Adipocyte (in vitro differentiated cells): ENCODE measurements at regions not wholly inside any gene's neighbourhood (a gene's known extent, or its start where the extent isn't known, plus 50 kb on each side); places are given as distances from the start of the nearest gene placed in this dataset.

Source experiments
- DNase-seq: peaks from one replicate; pipeline ENCODE4 v3.0.0-alpha.2; 2015; ENCODE audit warnings: low read depth
- H3K27me3 ChIP-seq: replicated peaks from 2 replicates; pipeline ENCODE4 v1.7.0; 2013; ENCODE audit warnings: mild to moderate bottlenecking, low read length, moderate library complexity; ENCODE audit not compliant: control insufficient read depth, insufficient read depth
- H3K36me3 ChIP-seq: 2 replicates; pipeline ENCODE4 v1.7.0; 2013; ENCODE audit warnings: low read length, mild to moderate bottlenecking, moderate library complexity; ENCODE audit not compliant: control insufficient read depth, insufficient read depth, severe bottlenecking
- H3K4me1 ChIP-seq: 2 replicates; pipeline ENCODE4 v1.7.0; 2013; ENCODE audit warnings: mild to moderate bottlenecking, low read length, moderate library complexity; ENCODE audit not compliant: control insufficient read depth, insufficient read depth
- H3K4me3 ChIP-seq: 2 replicates; pipeline ENCODE4 v1.7.0; 2013; ENCODE audit warnings: mild to moderate bottlenecking, low read length, moderate library complexity
- H3K9ac ChIP-seq: 2 replicates; pipeline ENCODE4 v1.7.0; 2013; ENCODE audit warnings: mild to moderate bottlenecking, low read length, moderate library complexity
- H3K9me3 ChIP-seq: 2 replicates; pipeline ENCODE4 v1.7.0; 2013; ENCODE audit warnings: mild to moderate bottlenecking, low read length, moderate library complexity; ENCODE audit not compliant: control insufficient read depth

DNA sequence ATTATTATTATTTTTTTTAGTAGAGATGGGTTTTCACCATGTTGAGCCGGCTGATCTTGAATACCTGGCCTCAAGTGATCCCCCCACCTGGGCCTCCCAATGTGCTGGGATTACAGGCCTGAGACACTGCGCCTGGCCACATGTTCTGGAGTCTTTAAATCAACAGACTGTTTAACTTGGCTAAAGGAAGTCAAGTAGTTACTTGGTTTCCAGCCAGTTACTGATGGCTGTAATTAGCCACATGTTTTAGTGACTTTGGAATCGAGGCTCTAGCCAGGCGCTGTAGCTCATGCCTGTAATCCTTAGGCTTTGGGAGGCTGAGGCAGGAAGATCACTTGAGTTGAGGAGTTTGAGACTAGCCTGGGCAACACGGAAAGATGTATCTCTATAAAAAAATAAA lies 699.2 kb upstream of the RBFOX1 start:
- no peak for DNase-seq
- Histone ChIP-seq H3K36me3 (no peaks in the 10 kb centered on the region), H3K9ac (no peak overlapping the region), H3K27me3 (no peaks in the 10 kb centered on the region), H3K4me1 (no peaks in the 10 kb centered on the region), H3K4me3 (no peak overlapping the region), H3K9me3 (no peaks in the 10 kb centered on the region)

DNA sequence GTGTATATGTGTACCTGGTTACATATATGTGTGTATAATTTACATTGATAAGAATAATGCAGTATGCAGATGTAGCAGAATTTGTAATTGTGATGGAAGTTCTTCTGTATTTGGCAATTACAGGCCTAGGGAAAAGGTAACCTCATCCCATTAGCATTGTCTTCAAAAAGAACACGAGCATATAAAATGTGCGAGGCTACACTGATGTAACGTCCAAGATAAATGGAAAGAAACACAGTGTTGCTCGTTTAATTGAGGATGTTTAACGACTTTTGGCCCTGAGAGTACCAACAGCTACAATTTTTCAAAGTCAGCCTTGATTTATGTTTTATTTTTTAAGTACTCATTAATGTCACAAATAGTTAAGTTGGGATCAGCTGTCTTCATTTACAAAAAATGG lies 703.5 kb upstream of the RBFOX1 start:
- Histone ChIP-seq H3K27me3 (no peaks in the 10 kb centered on the region), H3K36me3 (no peaks in the 10 kb centered on the region), H3K4me1 (no peaks in the 10 kb centered on the region), H3K4me3 (no peak overlapping the region), H3K9ac (no peak overlapping the region), H3K9me3 (no peaks in the 10 kb centered on the region)
- no peak for DNase-seq

DNA sequence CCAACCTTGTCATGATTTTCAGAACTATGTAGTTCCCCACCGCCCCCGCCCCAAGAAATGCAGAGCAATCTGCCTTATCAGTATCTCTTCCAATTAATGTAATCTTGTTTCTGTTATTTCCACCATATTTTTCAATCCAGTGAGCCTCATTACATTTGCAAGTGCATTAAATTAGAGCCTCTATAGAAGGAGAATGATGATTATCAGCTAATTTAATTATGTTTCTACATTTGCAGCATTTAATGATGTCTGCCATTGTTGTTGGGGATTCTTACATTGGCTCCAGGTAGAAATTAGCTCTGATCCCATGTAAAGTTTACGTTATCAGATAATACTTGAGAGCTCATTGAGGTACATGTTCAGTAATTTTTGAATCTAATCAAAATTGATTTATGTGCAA lies 707.0 kb upstream of the RBFOX1 start:
- Histone ChIP-seq H3K9ac (no peak overlapping the region), H3K36me3 (no peaks in the 10 kb centered on the region), H3K4me3 (no peak overlapping the region), H3K4me1 (no peaks in the 10 kb centered on the region), H3K27me3 (no peaks in the 10 kb centered on the region), H3K9me3 (peaks cover 2% of the 10 kb centered on the region)
- no peak for DNase-seq

DNA sequence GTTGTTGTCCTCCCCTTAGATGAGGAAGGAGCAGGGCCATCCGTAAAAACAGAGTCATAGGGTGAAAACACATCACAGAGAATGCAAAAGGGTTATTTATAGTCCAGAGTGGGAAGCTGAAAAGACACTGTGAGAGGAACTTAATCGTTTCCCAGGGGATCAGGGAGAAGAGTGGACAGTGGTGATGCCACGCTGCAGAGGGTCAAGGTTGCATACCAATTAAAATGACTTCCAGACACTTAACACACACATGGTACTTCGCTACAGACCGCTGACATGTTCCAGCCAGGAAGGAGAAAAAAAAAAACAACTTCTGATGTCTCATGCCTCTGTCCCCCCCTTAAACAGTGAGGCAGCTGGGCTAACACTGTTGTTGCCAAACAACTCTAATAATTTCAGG lies 713.8 kb upstream of the RBFOX1 start:
- Histone ChIP-seq H3K4me1 (no peaks in the 10 kb centered on the region), H3K9ac (no peak overlapping the region), H3K9me3 (peaks cover 4% of the 10 kb centered on the region), H3K36me3 (no peaks in the 10 kb centered on the region), H3K27me3 (no peaks in the 10 kb centered on the region), H3K4me3 (no peak overlapping the region)
- DNase-seq: no peak

DNA sequence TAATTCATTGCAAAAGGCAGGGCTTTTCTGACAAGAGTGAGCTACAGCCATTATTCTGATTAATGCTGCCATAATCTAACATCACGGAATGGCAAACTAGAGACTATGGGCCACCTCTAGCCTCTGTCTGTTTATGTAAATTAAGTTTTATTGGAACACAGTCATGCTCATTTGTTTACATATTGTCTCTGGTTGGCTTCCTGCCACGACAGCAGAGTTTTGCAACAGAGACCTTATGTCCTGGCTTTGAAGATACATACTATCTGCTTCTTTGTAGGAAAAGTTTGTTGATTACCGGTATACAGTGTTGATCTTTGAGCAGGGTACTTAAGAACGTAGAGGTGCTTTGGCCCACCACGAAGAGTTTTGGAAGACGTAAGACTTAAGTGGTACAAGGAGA lies 715.9 kb upstream of the RBFOX1 start:
- H3K4me3 ChIP-seq: no peak overlapping the region
- DNase-seq: no peak
- peaks cover 4% of the 10 kb centered on the region for H3K9me3 ChIP-seq
- H3K27me3 ChIP-seq: no peaks in the 10 kb centered on the region
- no peak overlapping the region for H3K9ac ChIP-seq
- H3K4me1 ChIP-seq: no peaks in the 10 kb centered on the region
- no peaks in the 10 kb centered on the region for H3K36me3 ChIP-seq

DNA sequence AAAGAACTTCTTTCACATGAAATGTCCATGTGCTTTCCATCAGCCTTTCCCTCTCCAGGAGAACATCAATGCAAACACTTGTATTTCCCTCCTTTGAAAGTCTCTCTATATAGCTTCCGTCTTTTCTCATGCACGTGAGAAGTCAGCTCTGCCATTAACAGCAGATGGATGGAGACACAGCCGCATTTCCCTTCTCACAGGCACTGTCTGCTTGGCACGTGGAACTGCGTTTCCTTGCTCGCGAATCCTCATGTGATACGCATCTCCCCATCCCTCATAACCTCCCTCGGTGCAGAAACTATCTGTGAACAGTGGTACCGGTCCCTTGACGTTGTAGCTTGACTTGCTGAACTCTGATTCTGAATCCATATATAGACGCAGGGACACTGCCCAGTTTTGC lies 717.0 kb upstream of the RBFOX1 start:
- Histone ChIP-seq H3K4me3 (no peak overlapping the region), H3K27me3 (no peaks in the 10 kb centered on the region), H3K4me1 (no peaks in the 10 kb centered on the region), H3K9ac (no peak overlapping the region), H3K9me3 (peaks cover 3% of the 10 kb centered on the region), H3K36me3 (no peaks in the 10 kb centered on the region)
- DNase-seq: no peak

DNA sequence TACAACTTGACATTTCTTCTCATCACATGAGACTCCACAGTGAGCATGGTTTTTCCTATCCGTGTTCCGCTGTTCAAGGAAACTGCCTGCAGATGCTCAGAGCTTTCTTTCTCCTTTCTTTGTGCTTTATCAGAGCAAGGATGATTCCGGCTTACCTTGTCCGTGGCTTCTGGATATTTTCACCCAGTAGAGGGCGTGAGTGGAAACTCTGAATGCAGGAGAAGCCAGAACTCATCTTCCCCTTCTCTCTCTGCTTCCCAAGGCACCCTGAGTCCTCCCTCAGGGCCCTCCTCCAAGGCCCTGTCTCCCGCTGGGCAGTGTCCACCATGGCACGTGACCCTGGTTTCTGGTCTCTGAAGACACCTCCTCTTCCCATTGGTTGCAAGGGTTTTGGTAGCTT lies 721.1 kb upstream of the RBFOX1 start:
- no peaks in the 10 kb centered on the region for H3K4me1 ChIP-seq
- no peaks in the 10 kb centered on the region for H3K36me3 ChIP-seq
- no peak overlapping the region for H3K4me3 ChIP-seq
- H3K9me3 ChIP-seq: no peaks in the 10 kb centered on the region
- no peak overlapping the region for H3K9ac ChIP-seq
- DNase-seq: no peak
- no peaks in the 10 kb centered on the region for H3K27me3 ChIP-seq

DNA sequence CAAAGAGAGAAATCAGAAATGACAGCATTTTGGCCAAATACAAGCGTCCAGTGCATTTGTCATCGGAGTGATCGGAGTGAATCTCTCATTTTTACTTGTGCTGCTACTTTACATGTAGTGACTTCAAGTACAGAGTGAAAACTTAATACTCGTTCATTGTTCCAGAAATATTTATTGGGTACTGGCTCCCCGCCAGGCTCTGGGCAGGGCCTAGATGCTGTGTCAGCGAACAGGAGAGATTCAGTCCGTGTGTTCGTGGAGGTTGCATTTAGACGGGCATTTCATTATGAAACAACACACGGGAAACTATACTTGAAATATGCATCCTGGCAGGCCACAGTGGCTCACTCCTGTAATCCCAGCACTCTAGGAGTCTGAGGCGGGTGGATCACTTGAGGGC lies 727.2 kb upstream of the RBFOX1 start:
- H3K4me1 ChIP-seq: no peaks in the 10 kb centered on the region
- no peak overlapping the region for H3K9ac ChIP-seq
- H3K27me3 ChIP-seq: no peaks in the 10 kb centered on the region

DNA sequence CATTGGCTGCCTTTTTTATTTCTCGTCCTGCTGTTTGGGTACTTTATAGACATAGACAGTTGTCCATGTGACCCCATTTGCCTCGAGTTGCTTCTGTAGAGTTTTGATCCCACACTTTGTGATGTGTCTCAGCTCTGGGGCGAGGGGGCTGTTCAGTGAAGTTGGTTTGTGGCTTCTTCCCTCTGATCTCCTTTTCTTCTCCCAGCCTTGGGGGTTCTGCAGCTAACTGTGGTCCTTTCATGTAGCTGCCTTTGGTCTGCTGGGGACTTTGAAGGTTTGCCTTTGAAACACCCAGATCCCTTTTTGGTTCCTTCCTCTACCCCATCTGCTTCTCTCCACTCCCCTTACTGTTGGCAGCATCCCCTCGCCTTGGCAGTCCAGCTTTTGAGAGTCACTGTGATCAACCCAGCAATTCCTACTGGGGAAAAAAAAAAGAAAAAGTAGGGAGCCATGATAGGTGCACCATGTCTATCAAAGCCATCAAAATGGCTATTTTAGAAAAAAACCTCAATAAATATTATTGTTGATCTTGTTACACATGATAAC lies 728.8 kb upstream of the RBFOX1 start:
- DNase-seq: no peak
- H3K9ac ChIP-seq: no peak overlapping the region
- no peak overlapping the region for H3K4me3 ChIP-seq
- no peaks in the 10 kb centered on the region for H3K9me3 ChIP-seq
- H3K36me3 ChIP-seq: no peaks in the 10 kb centered on the region
- no peaks in the 10 kb centered on the region for H3K27me3 ChIP-seq
- no peaks in the 10 kb centered on the region for H3K4me1 ChIP-seq

More for the DNA sequence above, 727.2 kb upstream of the RBFOX1 start:
- DNase-seq: no peak
- Histone ChIP-seq H3K4me3 (no peak overlapping the region), H3K36me3 (no peaks in the 10 kb centered on the region), H3K9me3 (no peaks in the 10 kb centered on the region)

DNA sequence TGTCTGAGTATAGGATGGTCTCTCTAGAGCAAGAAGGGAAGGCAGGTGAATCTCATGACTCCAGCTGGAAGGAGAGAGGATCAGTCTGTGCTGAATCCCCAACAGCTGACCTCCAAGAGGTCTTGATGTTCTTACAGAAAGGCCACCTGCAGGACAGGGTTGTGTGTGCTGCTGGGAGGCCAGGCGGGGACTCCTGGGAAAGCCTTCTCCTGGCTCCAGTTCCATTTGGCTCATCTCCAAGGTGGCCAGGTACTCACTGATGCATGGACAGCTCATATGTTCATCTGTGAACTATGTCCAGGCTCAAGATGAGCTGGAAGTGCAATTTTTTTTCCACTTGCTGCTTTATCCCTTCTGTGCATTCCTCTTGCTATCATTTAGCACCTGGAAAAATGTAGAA lies 730.2 kb upstream of the RBFOX1 start:
- Histone ChIP-seq H3K9ac (no peak overlapping the region), H3K9me3 (no peaks in the 10 kb centered on the region), H3K27me3 (no peaks in the 10 kb centered on the region), H3K36me3 (no peaks in the 10 kb centered on the region), H3K4me3 (no peak overlapping the region), H3K4me1 (no peaks in the 10 kb centered on the region)
- no peak for DNase-seq

DNA sequence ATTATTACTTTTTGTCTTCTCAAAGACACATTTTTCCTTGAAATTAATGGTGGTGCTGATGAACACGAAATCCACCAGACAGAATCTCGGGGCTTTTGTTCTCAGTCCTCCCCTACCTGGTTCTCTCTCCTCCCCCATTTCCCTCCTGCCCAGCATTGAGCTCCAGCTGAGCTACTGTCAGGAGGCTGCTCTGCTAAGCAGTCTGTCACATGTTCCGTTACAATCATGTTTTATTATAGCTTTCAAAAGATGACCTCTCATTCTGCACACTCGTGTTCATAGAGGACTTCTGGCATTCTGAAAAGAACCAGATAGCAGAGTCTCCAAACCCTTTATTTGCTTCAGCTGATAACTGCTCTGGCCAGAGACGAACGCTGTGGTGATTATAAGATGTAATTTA lies 732.5 kb upstream of the RBFOX1 start:
- H3K9ac ChIP-seq: no peak overlapping the region
- H3K36me3 ChIP-seq: no peaks in the 10 kb centered on the region
- H3K9me3 ChIP-seq: no peaks in the 10 kb centered on the region
- no peak for DNase-seq
- H3K4me1 ChIP-seq: no peaks in the 10 kb centered on the region
- H3K4me3 ChIP-seq: no peak overlapping the region
- H3K27me3 ChIP-seq: no peaks in the 10 kb centered on the region

DNA sequence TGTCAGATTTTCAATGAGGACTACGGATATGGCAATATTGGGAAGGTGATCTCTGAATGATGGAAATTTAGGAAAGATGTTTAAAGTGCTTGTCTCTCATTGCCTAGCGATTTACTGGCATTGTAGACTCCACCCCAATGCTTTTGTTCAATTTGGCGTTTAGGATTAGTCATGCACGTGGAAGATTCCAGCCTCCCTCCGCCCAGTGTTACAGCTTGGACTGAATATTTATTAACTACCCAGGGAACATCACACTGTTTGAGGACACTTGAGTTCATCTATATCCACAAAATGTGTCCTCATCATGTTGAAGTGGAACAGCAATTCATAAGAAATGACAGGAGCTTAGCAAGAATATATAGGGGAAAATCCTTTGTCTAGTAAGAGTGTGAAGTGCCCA lies 738.8 kb upstream of the RBFOX1 start:
- H3K4me3 ChIP-seq: no peak overlapping the region
- no peak overlapping the region for H3K9ac ChIP-seq
- no peaks in the 10 kb centered on the region for H3K4me1 ChIP-seq
- H3K27me3 ChIP-seq: no peaks in the 10 kb centered on the region
- H3K36me3 ChIP-seq: no peaks in the 10 kb centered on the region
- no peaks in the 10 kb centered on the region for H3K9me3 ChIP-seq
- no peak for DNase-seq
